ENCODE measurements at regions not wholly inside any gene's neighbourhood (a gene's known extent, or its start where the extent isn't known, plus 50 kb on each side); places are given as distances from the start of the nearest gene placed in this dataset.

- TF ChIP-seq, protein P1, sequence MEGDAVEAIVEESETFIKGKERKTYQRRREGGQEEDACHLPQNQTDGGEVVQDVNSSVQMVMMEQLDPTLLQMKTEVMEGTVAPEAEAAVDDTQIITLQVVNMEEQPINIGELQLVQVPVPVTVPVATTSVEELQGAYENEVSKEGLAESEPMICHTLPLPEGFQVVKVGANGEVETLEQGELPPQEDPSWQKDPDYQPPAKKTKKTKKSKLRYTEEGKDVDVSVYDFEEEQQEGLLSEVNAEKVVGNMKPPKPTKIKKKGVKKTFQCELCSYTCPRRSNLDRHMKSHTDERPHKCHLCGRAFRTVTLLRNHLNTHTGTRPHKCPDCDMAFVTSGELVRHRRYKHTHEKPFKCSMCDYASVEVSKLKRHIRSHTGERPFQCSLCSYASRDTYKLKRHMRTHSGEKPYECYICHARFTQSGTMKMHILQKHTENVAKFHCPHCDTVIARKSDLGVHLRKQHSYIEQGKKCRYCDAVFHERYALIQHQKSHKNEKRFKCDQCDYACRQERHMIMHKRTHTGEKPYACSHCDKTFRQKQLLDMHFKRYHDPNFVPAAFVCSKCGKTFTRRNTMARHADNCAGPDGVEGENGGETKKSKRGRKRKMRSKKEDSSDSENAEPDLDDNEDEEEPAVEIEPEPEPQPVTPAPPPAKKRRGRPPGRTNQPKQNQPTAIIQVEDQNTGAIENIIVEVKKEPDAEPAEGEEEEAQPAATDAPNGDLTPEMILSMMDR (conservative IDR thresholded peaks at IDR 0.05), result no peak
- no peak for TF ChIP-seq ZFX (IDR thresholded peaks at IDR 0.05)
Observed at GRCh38 chr2:76197428-76197827, 486.7 kb upstream of the GCFC2 start.

Measured in C4-2B (cell line).